ENCODE measurements at regions not wholly inside any gene's neighbourhood (a gene's known extent, or its start where the extent isn't known, plus 50 kb on each side); places are given as distances from the start of the nearest gene placed in this dataset.

DNA sequence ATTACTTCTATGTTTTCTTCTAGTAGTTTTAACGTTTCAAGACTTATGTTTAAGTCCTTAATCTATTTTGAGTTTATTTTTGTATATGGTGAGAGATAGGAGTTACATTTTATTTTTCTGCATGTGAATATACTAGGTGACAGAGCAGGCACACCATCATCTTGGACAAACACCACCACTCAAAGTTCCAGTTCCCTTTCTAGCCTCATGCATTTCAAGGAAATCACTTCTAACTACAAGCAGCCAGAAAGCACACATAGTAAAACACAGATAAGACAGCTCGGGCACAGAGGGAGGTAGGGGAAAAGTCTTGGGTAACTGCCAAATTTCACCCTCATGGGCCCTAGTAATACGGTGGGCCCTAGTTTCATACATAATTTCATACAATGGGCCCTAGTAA, 609.4 kb upstream of the HS3ST5 start:
- no peak overlapping the region for H3K4me3 Mint-ChIP-seq (ENCODE audit: unreplicated experiment)
- no peaks in the 10 kb centered on the region for H3K27me3 ChIP-seq (ENCODE audit: insufficient read depth, low read length)
- no peak overlapping the region for H3K4me3 ChIP-seq (ENCODE audit: insufficient read depth, low read depth, low read length)
- no peak overlapping the region for H3K27ac Mint-ChIP-seq (ENCODE audit: unreplicated experiment)
- no peaks in the 10 kb centered on the region for H3K4me1 ChIP-seq (ENCODE audit: insufficient read depth, low read length)
- H3K79me2 ChIP-seq (ENCODE audit: insufficient read depth, low read length): no peaks in the 10 kb centered on the region
- H3K9me3 Mint-ChIP-seq (ENCODE audit: unreplicated experiment): no peaks in the 10 kb centered on the region
- no peaks in the 10 kb centered on the region for H3K9me3 ChIP-seq (ENCODE audit: insufficient read depth, low read depth, low read length)
- no peak overlapping the region for H2AFZ ChIP-seq (ENCODE audit: low read depth, low read length)
- no peaks in the 10 kb centered on the region for H3K27me3 Mint-ChIP-seq (ENCODE audit: low read depth, unreplicated experiment)
- H3K36me3 Mint-ChIP-seq (ENCODE audit: low read depth, unreplicated experiment): no peaks in the 10 kb centered on the region
- no peaks in the 10 kb centered on the region for H3K36me3 ChIP-seq (ENCODE audit: insufficient read depth, low read length)
- H3K9ac ChIP-seq (ENCODE audit: low read length): no peak overlapping the region
- TF ChIP-seq EZH2 (IDR thresholded peaks at IDR 0.05; ENCODE audit: insufficient read depth, low read length): no peak
- TF ChIP-seq, protein P1, sequence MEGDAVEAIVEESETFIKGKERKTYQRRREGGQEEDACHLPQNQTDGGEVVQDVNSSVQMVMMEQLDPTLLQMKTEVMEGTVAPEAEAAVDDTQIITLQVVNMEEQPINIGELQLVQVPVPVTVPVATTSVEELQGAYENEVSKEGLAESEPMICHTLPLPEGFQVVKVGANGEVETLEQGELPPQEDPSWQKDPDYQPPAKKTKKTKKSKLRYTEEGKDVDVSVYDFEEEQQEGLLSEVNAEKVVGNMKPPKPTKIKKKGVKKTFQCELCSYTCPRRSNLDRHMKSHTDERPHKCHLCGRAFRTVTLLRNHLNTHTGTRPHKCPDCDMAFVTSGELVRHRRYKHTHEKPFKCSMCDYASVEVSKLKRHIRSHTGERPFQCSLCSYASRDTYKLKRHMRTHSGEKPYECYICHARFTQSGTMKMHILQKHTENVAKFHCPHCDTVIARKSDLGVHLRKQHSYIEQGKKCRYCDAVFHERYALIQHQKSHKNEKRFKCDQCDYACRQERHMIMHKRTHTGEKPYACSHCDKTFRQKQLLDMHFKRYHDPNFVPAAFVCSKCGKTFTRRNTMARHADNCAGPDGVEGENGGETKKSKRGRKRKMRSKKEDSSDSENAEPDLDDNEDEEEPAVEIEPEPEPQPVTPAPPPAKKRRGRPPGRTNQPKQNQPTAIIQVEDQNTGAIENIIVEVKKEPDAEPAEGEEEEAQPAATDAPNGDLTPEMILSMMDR (IDR thresholded peaks at IDR 0.05; ENCODE audit: insufficient read depth, low read depth, low read length): no peak
- H3K27ac ChIP-seq (ENCODE audit: low read depth, low read length): no peak overlapping the region
- no peaks in the 10 kb centered on the region for H3K4me1 Mint-ChIP-seq (ENCODE audit: low read depth, unreplicated experiment)
- H4K20me1 ChIP-seq (ENCODE audit: insufficient read depth, low read length): no peaks in the 10 kb centered on the region
- DNase-seq (ENCODE audit: low read depth) (no peak), FAIRE-seq (no peak)
- no peak overlapping the region for H3K4me2 ChIP-seq (ENCODE audit: low read length)

DNA sequence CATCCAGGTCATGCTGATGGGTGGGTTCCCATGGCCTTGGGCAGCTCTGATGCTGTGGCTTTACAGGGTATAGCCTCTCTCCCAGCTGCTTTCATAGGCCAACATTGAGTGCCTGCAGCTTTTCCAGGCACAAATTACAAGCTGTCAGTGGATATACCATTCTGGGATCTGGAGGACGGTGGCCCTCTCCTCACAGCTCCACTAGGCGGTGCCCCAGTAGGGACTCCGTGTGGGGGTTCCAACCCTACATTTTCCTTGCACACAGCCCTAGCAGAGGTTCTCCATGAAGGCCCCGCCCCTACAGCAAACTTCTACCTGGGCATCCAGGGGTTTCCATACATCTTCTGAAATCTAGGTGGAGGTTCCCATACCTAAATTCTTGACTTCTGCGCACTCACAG, 602.6 kb upstream of the HS3ST5 start:
- H4K20me1 ChIP-seq (ENCODE audit: insufficient read depth, low read length): no peaks in the 10 kb centered on the region
- H3K9me3 ChIP-seq (ENCODE audit: insufficient read depth, low read depth, low read length): no peaks in the 10 kb centered on the region
- H3K27ac ChIP-seq (ENCODE audit: low read depth, low read length): no peak overlapping the region
- Mint-ChIP-seq H3K4me3 (ENCODE audit: unreplicated experiment) (no peak overlapping the region), H3K36me3 (ENCODE audit: low read depth, unreplicated experiment) (no peaks in the 10 kb centered on the region), H3K9me3 (ENCODE audit: unreplicated experiment) (no peaks in the 10 kb centered on the region), H3K27me3 (ENCODE audit: low read depth, unreplicated experiment) (no peaks in the 10 kb centered on the region), H3K27ac (ENCODE audit: unreplicated experiment) (no peak overlapping the region), H3K4me1 (ENCODE audit: low read depth, unreplicated experiment) (no peaks in the 10 kb centered on the region)
- no peak overlapping the region for H3K4me2 ChIP-seq (ENCODE audit: low read length)
- FAIRE-seq (no peak), DNase-seq (ENCODE audit: low read depth) (no peak)
- no peak overlapping the region for H2AFZ ChIP-seq (ENCODE audit: low read depth, low read length)
- no peaks in the 10 kb centered on the region for H3K36me3 ChIP-seq (ENCODE audit: insufficient read depth, low read length)
- H3K27me3 ChIP-seq (ENCODE audit: insufficient read depth, low read length): no peaks in the 10 kb centered on the region
- no peaks in the 10 kb centered on the region for H3K4me1 ChIP-seq (ENCODE audit: insufficient read depth, low read length)
- no peak overlapping the region for H3K4me3 ChIP-seq (ENCODE audit: insufficient read depth, low read depth, low read length)
- H3K9ac ChIP-seq (ENCODE audit: low read length): no peak overlapping the region
- TF ChIP-seq EZH2 (IDR thresholded peaks at IDR 0.05; ENCODE audit: insufficient read depth, low read length): no peak
- TF ChIP-seq, protein P1 (IDR thresholded peaks at IDR 0.05; ENCODE audit: insufficient read depth, low read depth, low read length): no peak
- H3K79me2 ChIP-seq (ENCODE audit: insufficient read depth, low read length): no peaks in the 10 kb centered on the region

DNA sequence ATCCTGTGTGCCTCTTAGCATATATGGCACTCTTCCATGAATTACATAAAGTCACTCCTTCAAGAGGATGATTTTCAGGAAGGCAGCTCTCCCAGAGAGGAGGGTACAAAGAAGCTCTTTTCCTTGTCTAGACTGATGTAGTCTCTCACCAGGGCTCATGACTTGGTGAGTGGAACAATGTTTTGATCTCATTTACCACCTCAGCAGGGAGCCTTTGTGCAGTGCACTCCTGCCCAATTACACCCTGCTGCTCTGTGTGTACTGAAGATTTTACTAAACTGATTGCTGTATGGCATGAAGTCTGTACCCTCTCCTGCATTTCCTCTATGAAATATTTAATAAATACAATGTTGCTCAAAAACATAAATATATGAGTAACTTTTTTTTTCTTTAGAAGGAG, 598.3 kb upstream of the HS3ST5 start:
- Histone ChIP-seq H3K36me3 (ENCODE audit: insufficient read depth, low read length) (no peaks in the 10 kb centered on the region), H3K9me3 (ENCODE audit: insufficient read depth, low read depth, low read length) (no peaks in the 10 kb centered on the region), H4K20me1 (ENCODE audit: insufficient read depth, low read length) (no peaks in the 10 kb centered on the region), H2AFZ (ENCODE audit: low read depth, low read length) (no peak overlapping the region), H3K27me3 (ENCODE audit: insufficient read depth, low read length) (no peaks in the 10 kb centered on the region), H3K4me1 (ENCODE audit: insufficient read depth, low read length) (no peaks in the 10 kb centered on the region), H3K4me2 (ENCODE audit: low read length) (no peak overlapping the region), H3K4me3 (ENCODE audit: insufficient read depth, low read depth, low read length) (no peak overlapping the region), H3K79me2 (ENCODE audit: insufficient read depth, low read length) (no peaks in the 10 kb centered on the region), H3K9ac (ENCODE audit: low read length) (no peak overlapping the region), H3K27ac (ENCODE audit: low read depth, low read length) (no peak overlapping the region)
- no peaks in the 10 kb centered on the region for H3K36me3 Mint-ChIP-seq (ENCODE audit: low read depth, unreplicated experiment)
- no peak for FAIRE-seq
- H3K27ac Mint-ChIP-seq (ENCODE audit: unreplicated experiment): no peak overlapping the region
- no peak overlapping the region for H3K4me3 Mint-ChIP-seq (ENCODE audit: unreplicated experiment)
- no peaks in the 10 kb centered on the region for H3K9me3 Mint-ChIP-seq (ENCODE audit: unreplicated experiment)
- no peak for DNase-seq (ENCODE audit: low read depth)
- H3K4me1 Mint-ChIP-seq (ENCODE audit: low read depth, unreplicated experiment): no peaks in the 10 kb centered on the region
- no peaks in the 10 kb centered on the region for H3K27me3 Mint-ChIP-seq (ENCODE audit: low read depth, unreplicated experiment)
- TF ChIP-seq, protein P1 (IDR thresholded peaks at IDR 0.05; ENCODE audit: insufficient read depth, low read depth, low read length): no peak
- TF ChIP-seq EZH2 (IDR thresholded peaks at IDR 0.05; ENCODE audit: insufficient read depth, low read length): no peak

Data from astrocyte (in vitro differentiated cells and primary cell).